GM12878 (cell line): ENCODE measurements at regions not wholly inside any gene's neighbourhood (a gene's known extent, or its start where the extent isn't known, plus 50 kb on each side); places are given as distances from the start of the nearest gene placed in this dataset.

ENCODE experiments used
- ATAC-seq: fragments of 200-7000 bp; cut with Tn5 transposase; 3 replicates; pipeline ENCODE4 v1.9.1; 2020; ENCODE audit warnings: mild to moderate bottlenecking, moderate library complexity
- BruUV-seq: library from RNA; stranded (reverse); fragments of 400-500 nt; replicated peaks from 2 replicates; lab custom pipeline; 2021; lab: Mats Ljungman, UMichigan
- CTCF ChIA-PET: fragments of 300-600 bp; sonication (Branson Sonifier 250); formaldehyde crosslinking; extraction: SDS; loops from one replicate; lab custom pipeline; 2021; ENCODE audit warnings: inconsistent platforms; lab: Yijun Ruan, JAX
- POLR2A ChIA-PET: fragments of 350-600 bp; formaldehyde crosslinking; extraction: SDS; loops from one replicate; lab custom pipeline; 2021; ENCODE audit warnings: inconsistent platforms; lab: Charles Lee
- RAD21 ChIA-PET: fragments of 300-600 bp; sonication (Branson Sonifier 250); formaldehyde crosslinking; loops from one replicate; lab custom pipeline; 2023; ENCODE audit warnings: antibody characterized with exemption; ENCODE audit not compliant: unreplicated experiment; lab: Charles Lee
- SMC1A ChIA-PET: fragments of 300-600 bp; sonication (Branson Sonifier 250); formaldehyde crosslinking; loops from one replicate; lab custom pipeline; 2023; ENCODE audit not compliant: unreplicated experiment, uncharacterized antibody; lab: Charles Lee
- DNase-seq: peaks from one replicate; pipeline ENCODE4 v3.0.0-alpha.2; 2011; ENCODE audit warnings: low read depth, low spot score
- FAIRE-seq: peaks from 3 replicates; lab custom pipeline; 2011; peaks lifted over from hg19 to GRCh38; lab: Jason Lieb, UNC
- H2AFZ ChIP-seq: 2 replicates; pipeline ENCODE4 v1.6.0; 2011; ENCODE audit warnings: low read depth, low read length, control low read depth; ENCODE audit not compliant: control insufficient read depth
- H3K27ac ChIP-seq: 2 replicates; pipeline ENCODE4 v1.5.1; 2011; ENCODE audit warnings: control low read depth; ENCODE audit not compliant: control insufficient read depth, insufficient read depth
- H3K27me3 ChIP-seq, 2 experiments: replicated peaks in 1 of 2; 2 replicates each; pipeline versions ENCODE4 v1.6.0 to v1.6.1; 2011; ENCODE audit warnings: low read length in 1 of 2; ENCODE audit not compliant: control insufficient read depth in 2 of 2, insufficient read depth in 2 of 2
- H3K36me3 ChIP-seq, 2 experiments: 2 replicates each; pipeline ENCODE4 v1.5.1; 2011; ENCODE audit warnings: low read length in 1 of 2; ENCODE audit not compliant: control insufficient read depth in 2 of 2, insufficient read depth in 2 of 2
- H3K4me1 ChIP-seq: 2 replicates; pipeline ENCODE4 v1.6.1; 2011; ENCODE audit warnings: mild to moderate bottlenecking, low read length, moderate library complexity, mixed read lengths; ENCODE audit not compliant: control insufficient read depth, insufficient read depth
- H3K4me2 ChIP-seq: 2 replicates; pipeline ENCODE4 v1.6.0; 2011; ENCODE audit warnings: control low read depth; ENCODE audit not compliant: control insufficient read depth, insufficient read depth
- H3K4me3 ChIP-seq: fragments of 200-600 bp; sonication (generic); 2 replicates; pipeline ENCODE4 v1.5.1; 2016
- H3K79me2 ChIP-seq: 2 replicates; pipeline ENCODE4 v1.6.0; 2011; ENCODE audit warnings: low read length; ENCODE audit not compliant: control insufficient read depth, insufficient read depth
- H3K9ac ChIP-seq: 2 replicates; pipeline ENCODE4 v1.8.0; 2011; ENCODE audit warnings: low read length, control low read depth, mixed read lengths; ENCODE audit not compliant: control insufficient read depth, insufficient read depth
- H3K9me3 ChIP-seq: replicated peaks from 3 replicates; pipeline ENCODE4 v1.5.1; 2011; ENCODE audit warnings: mild to moderate bottlenecking, low read length; ENCODE audit not compliant: control insufficient read depth, insufficient read depth
- H4K20me1 ChIP-seq: 2 replicates; pipeline ENCODE4 v1.6.0; 2011; ENCODE audit not compliant: control insufficient read depth, insufficient read depth
- BACH1 ChIP-seq: fragments of 450-650 bp; IDR thresholded peaks from 2 replicates; pipeline ENCODE4 v1.6.1; 2017; ENCODE audit warnings: mild to moderate bottlenecking, borderline replicate concordance
- BMI1 ChIP-seq: fragments of 450-650 bp; IDR thresholded peaks from 2 replicates; pipeline ENCODE4 v1.6.1; 2016; ENCODE audit warnings: mild to moderate bottlenecking, moderate library complexity, borderline replicate concordance
- CEBPB ChIP-seq, 2 experiments: fragments of 150-350 bp in 1 of 2; IDR thresholded peaks; 2 replicates each; pipeline ENCODE4 v1.6.1; 2012 to 2014; ENCODE audit warnings: low read depth in 2 of 2, low read length in 2 of 2, borderline replicate concordance in 1 of 2, inconsistent platforms in 1 of 2
- CHD4 ChIP-seq: fragments of 200-600 bp; sonication (generic); IDR thresholded peaks from 2 replicates; pipeline ENCODE4 v1.6.1; 2016; ENCODE audit warnings: mild to moderate bottlenecking
- IKZF2 ChIP-seq, 2 experiments: fragments of 450-650 bp; IDR thresholded peaks; 2 replicates each; pipeline ENCODE4 v1.6.1; 2017; ENCODE audit warnings: mild to moderate bottlenecking in 2 of 2, moderate library complexity in 2 of 2
- POLR2AphosphoS5 ChIP-seq: IDR thresholded peaks from 2 replicates; pipeline ENCODE4 v1.6.1; 2011; ENCODE audit warnings: mild to moderate bottlenecking, low read length, inconsistent platforms
- RAD51 ChIP-seq: fragments of 450-650 bp; IDR thresholded peaks from 2 replicates; pipeline ENCODE4 v1.6.1; 2016; ENCODE audit warnings: moderate library complexity, mild to moderate bottlenecking, inconsistent platforms
- SMAD1 ChIP-seq: fragments of 450-650 bp; IDR thresholded peaks from 2 replicates; pipeline ENCODE4 v1.6.1; 2018; ENCODE audit warnings: mild to moderate bottlenecking, low read depth; ENCODE audit not compliant: partially characterized antibody
- SREBF1 ChIP-seq: IDR thresholded peaks from 2 replicates; pipeline ENCODE4 v1.6.1; 2012; ENCODE audit warnings: mild to moderate bottlenecking, low read length
- TCF3 ChIP-seq: IDR thresholded peaks from 2 replicates; pipeline ENCODE4 v1.6.1; 2012; ENCODE audit warnings: low read depth, mild to moderate bottlenecking, low read length, borderline replicate concordance; ENCODE audit not compliant: insufficient read depth
- ZNF622 ChIP-seq: fragments of 450-650 bp; IDR thresholded peaks from 2 replicates; pipeline ENCODE4 v1.6.1; 2017; ENCODE audit warnings: mild to moderate bottlenecking, inconsistent platforms
- ZZZ3 ChIP-seq: IDR thresholded peaks from 2 replicates; pipeline ENCODE4 v1.6.1; 2011; ENCODE audit warnings: low read depth; ENCODE audit not compliant: control insufficient read depth, insufficient read length
- whole genome bisulfite sequencing: methylation state at CpG from one replicate; pipeline ENCODE4 v1.1.6; 2016; ENCODE audit warnings: low lambda C conversion rate; ENCODE audit not compliant: insufficient replicate concordance, insufficient coverage; ENCODE audit errors: missing lambda C conversion rate; 5-methylcytosine and 5-hydroxymethylcytosine counted together
- in situ Hi-C: fragments of 300-500 bp; cut with MboI; formaldehyde crosslinking; loops from 9 replicates; pipeline ENCODE4 v1.14.3; 2018; ENCODE audit warnings: mixed read lengths
- intact Hi-C: fragments of 100-400 bp; cut with micrococcal nuclease; formaldehyde crosslinking; loops from one replicate; pipeline ENCODE4 v1.14.2; 2022; ENCODE audit not compliant: unreplicated experiment
- TF ChIP-seq, protein P1 (sequence below): fragments of 450-650 bp; IDR thresholded peaks from 2 replicates; pipeline ENCODE4 v1.6.1; 2016; ENCODE audit warnings: mild to moderate bottlenecking
- TF ChIP-seq, protein P2 (sequence below): IDR thresholded peaks from 2 replicates; pipeline ENCODE4 v1.6.1; 2011; ENCODE audit warnings: mild to moderate bottlenecking, low read depth, low read length, moderate library complexity; ENCODE audit not compliant: insufficient replicate concordance
- TF ChIP-seq, protein P3 (sequence below): IDR thresholded peaks from 2 replicates; pipeline ENCODE4 v1.6.1; 2012; ENCODE audit warnings: low read length, inconsistent platforms
- TF ChIP-seq, protein P4 (sequence below): IDR thresholded peaks from 2 replicates; pipeline ENCODE4 v1.6.1; 2011; ENCODE audit warnings: low read depth, mild to moderate bottlenecking, low read length, moderate library complexity, borderline replicate concordance; ENCODE audit errors: extremely low read depth
- TF ChIP-seq, protein P5 (sequence below): fragments of 450-650 bp; IDR thresholded peaks from 2 replicates; pipeline ENCODE4 v1.6.1; 2014; ENCODE audit warnings: mild to moderate bottlenecking

DNA sequence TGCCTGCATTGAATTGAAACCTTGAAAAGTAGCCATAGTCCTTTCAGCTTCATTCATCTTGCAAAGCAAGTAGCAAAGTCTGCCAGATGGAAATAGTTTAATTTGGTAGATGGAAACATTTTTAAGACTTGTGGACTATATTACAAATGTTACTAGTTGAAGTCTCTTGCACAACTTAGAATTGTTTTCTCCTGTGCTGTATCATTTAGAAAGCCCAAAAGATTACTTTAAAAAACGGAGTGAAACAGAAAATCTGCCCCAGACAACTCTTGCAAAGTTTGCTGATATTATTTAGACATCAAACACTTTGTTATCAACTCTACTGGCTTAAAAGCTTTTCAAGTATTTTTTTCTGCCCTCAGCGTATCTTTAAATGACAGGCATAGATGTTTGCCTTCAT lies 335.0 kb downstream of the RPRM start:
- no peaks in the 10 kb centered on the region for H3K4me1 ChIP-seq
- H3K9ac ChIP-seq: no peak overlapping the region
- DNase-seq: no peak
- WGBS: 0% methylated on average over 2 of the region's 2 CpGs
- FAIRE-seq: no peak
- TF ChIP-seq BACH1 (no peak), ZNF622 (no peak), CHD4 (no peak), BMI1 (no peak), POLR2AphosphoS5 (no peak), ZZZ3 (no peak), TCF3 (no peak), RAD51 (no peak), IKZF2 (IDR thresholded peaks at IDR 0.05) (no peak), CEBPB (IDR thresholded peaks at IDR 0.05; ENCODE audit: borderline replicate concordance in 1 of 2, low read depth in 2 of 2, low read length in 2 of 2) (no peak), SMAD1 (no peak), SREBF1 (no peak)
- TF ChIP-seq, protein P1, sequence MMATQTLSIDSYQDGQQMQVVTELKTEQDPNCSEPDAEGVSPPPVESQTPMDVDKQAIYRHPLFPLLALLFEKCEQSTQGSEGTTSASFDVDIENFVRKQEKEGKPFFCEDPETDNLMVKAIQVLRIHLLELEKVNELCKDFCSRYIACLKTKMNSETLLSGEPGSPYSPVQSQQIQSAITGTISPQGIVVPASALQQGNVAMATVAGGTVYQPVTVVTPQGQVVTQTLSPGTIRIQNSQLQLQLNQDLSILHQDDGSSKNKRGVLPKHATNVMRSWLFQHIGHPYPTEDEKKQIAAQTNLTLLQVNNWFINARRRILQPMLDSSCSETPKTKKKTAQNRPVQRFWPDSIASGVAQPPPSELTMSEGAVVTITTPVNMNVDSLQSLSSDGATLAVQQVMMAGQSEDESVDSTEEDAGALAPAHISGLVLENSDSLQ: no peak
- TF ChIP-seq, protein P2, sequence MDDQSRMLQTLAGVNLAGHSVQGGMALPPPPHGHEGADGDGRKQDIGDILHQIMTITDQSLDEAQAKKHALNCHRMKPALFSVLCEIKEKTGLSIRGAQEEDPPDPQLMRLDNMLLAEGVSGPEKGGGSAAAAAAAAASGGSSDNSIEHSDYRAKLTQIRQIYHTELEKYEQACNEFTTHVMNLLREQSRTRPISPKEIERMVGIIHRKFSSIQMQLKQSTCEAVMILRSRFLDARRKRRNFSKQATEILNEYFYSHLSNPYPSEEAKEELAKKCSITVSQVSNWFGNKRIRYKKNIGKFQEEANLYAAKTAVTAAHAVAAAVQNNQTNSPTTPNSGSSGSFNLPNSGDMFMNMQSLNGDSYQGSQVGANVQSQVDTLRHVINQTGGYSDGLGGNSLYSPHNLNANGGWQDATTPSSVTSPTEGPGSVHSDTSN: no peak
- TF ChIP-seq, protein P3, sequence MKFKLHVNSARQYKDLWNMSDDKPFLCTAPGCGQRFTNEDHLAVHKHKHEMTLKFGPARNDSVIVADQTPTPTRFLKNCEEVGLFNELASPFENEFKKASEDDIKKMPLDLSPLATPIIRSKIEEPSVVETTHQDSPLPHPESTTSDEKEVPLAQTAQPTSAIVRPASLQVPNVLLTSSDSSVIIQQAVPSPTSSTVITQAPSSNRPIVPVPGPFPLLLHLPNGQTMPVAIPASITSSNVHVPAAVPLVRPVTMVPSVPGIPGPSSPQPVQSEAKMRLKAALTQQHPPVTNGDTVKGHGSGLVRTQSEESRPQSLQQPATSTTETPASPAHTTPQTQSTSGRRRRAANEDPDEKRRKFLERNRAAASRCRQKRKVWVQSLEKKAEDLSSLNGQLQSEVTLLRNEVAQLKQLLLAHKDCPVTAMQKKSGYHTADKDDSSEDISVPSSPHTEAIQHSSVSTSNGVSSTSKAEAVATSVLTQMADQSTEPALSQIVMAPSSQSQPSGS: no peak
- TF ChIP-seq, protein P4, sequence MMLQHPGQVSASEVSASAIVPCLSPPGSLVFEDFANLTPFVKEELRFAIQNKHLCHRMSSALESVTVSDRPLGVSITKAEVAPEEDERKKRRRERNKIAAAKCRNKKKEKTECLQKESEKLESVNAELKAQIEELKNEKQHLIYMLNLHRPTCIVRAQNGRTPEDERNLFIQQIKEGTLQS: no peak
- TF ChIP-seq, protein P5, sequence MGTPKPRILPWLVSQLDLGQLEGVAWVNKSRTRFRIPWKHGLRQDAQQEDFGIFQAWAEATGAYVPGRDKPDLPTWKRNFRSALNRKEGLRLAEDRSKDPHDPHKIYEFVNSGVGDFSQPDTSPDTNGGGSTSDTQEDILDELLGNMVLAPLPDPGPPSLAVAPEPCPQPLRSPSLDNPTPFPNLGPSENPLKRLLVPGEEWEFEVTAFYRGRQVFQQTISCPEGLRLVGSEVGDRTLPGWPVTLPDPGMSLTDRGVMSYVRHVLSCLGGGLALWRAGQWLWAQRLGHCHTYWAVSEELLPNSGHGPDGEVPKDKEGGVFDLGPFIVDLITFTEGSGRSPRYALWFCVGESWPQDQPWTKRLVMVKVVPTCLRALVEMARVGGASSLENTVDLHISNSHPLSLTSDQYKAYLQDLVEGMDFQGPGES: no peak
- ATAC-seq: no peak
- in situ Hi-C loops: no loop called here
- ChIA-PET SMC1A (no interaction called here), POLR2A (no interaction called here), CTCF (interaction anchor here (0.6 to 1.1 kb wide), 2 partner anchors 10 to 481 kb away, joined by 3 read pairs; no protein-coding TSS in a partner anchor), RAD21 (no interaction called here)
- H3K27ac ChIP-seq: no peak overlapping the region
- H3K79me2 ChIP-seq: no peaks in the 10 kb centered on the region
- no TSS peak for BruUV-seq
- no peak overlapping the region for H2AFZ ChIP-seq
- intact Hi-C loops: no loop called here
- H3K4me3 ChIP-seq: no peak overlapping the region
- no peaks in the 10 kb centered on the region for H3K27me3 ChIP-seq
- H3K4me2 ChIP-seq: no peak overlapping the region
- no peaks in the 10 kb centered on the region for H3K9me3 ChIP-seq
- no peaks in the 10 kb centered on the region for H3K36me3 ChIP-seq
- no peaks in the 10 kb centered on the region for H4K20me1 ChIP-seq
